ENCODE measurements at regions not wholly inside any gene's neighbourhood (a gene's known extent, or its start where the extent isn't known, plus 50 kb on each side); places are given as distances from the start of the nearest gene placed in this dataset.

DNA sequence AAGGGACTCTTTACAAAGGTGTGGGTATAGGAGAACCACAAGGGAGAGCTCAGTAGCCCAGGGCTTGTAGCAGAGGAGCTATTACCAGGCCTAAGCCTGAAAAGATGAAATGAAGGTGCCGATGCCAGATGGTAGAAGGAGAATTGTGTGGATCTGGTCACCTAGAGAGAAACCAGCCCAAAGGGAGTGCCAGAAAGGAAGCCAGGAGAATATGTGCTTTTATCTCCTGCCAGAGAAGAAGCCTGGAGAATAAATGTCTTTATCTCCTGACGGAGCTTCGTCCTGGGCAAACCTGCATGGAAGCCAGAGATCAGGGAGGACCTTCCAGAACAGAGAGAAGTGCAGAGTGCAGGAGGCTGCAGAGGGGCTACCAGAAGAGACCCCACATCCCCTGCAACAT lies 142.6 kb downstream of the MED10 start:
- no peak overlapping the region for H3K4me3 Mint-ChIP-seq (ENCODE audit: unreplicated experiment)
- no peak for DNase-seq (ENCODE audit: low spot score)
- no peaks in the 10 kb centered on the region for H3K27me3 Mint-ChIP-seq (ENCODE audit: low read depth)
- H3K27ac Mint-ChIP-seq (ENCODE audit: unreplicated experiment), result no peak overlapping the region
- no peaks in the 10 kb centered on the region for H3K4me1 Mint-ChIP-seq (ENCODE audit: low read depth)
- H3K9me3 Mint-ChIP-seq (ENCODE audit: low read depth), result peaks cover 8% of the 10 kb centered on the region
- TF ChIP-seq, protein P1, sequence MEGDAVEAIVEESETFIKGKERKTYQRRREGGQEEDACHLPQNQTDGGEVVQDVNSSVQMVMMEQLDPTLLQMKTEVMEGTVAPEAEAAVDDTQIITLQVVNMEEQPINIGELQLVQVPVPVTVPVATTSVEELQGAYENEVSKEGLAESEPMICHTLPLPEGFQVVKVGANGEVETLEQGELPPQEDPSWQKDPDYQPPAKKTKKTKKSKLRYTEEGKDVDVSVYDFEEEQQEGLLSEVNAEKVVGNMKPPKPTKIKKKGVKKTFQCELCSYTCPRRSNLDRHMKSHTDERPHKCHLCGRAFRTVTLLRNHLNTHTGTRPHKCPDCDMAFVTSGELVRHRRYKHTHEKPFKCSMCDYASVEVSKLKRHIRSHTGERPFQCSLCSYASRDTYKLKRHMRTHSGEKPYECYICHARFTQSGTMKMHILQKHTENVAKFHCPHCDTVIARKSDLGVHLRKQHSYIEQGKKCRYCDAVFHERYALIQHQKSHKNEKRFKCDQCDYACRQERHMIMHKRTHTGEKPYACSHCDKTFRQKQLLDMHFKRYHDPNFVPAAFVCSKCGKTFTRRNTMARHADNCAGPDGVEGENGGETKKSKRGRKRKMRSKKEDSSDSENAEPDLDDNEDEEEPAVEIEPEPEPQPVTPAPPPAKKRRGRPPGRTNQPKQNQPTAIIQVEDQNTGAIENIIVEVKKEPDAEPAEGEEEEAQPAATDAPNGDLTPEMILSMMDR (IDR thresholded peaks at IDR 0.05), result no peak
- H3K36me3 Mint-ChIP-seq (ENCODE audit: low read depth), result no peaks in the 10 kb centered on the region

DNA sequence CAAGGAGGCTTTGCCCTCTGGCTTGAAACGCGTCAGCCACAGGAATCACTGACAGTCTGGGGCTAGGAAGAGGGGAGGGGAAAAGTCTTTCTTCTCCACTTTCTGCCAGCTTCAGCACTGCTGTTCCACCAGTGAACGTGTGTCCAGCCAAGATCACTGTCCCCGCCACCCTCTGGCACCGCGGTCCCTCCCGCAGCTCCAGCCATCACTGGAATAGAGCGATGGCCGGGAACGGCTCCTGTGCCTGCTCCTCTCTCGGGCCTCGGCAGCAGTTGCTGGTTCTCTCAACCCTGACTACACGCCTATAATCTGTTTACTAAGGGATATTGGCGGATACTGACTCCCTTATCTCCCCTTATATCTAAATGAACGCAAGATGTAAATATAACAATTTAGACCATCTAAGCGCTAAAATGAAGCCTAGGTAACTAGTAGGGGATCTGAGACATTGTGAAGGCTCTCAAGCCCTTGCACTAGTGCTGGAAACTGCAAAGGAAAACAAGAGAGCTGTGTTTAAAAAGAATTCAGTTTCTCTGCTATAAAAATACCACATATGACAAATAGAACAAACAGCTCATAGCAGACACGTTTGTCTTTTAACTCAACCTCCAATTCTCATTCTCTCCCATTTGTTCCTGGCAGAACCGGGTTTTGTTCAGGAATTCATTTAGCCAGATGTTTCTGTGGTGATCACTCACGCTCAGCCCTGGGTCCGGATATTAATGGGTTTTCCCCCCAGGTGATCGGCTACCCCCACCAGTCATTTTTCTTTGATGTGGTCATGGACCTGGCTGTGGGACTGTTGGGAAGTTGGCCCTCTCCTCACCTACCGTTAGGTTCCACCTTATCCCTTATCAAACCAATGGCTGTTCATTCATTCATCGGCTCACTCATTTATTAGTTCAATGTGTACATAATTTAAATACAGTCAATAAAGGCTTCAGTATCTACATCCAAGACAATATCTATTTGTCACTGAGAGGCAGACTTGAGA lies 149.8 kb downstream of the MED10 start:
- H3K27ac Mint-ChIP-seq (ENCODE audit: unreplicated experiment), result no peak overlapping the region
- H3K27me3 Mint-ChIP-seq (ENCODE audit: low read depth), result no peaks in the 10 kb centered on the region
- TF ChIP-seq, protein P1 (IDR thresholded peaks at IDR 0.05), result no peak
- no peaks in the 10 kb centered on the region for H3K4me1 Mint-ChIP-seq (ENCODE audit: low read depth)
- H3K9me3 Mint-ChIP-seq (ENCODE audit: low read depth), result peaks cover 2% of the 10 kb centered on the region
- no peak overlapping the region for H3K4me3 Mint-ChIP-seq (ENCODE audit: unreplicated experiment)
- no peak for DNase-seq (ENCODE audit: low spot score)
- H3K36me3 Mint-ChIP-seq (ENCODE audit: low read depth), result no peaks in the 10 kb centered on the region

DNA sequence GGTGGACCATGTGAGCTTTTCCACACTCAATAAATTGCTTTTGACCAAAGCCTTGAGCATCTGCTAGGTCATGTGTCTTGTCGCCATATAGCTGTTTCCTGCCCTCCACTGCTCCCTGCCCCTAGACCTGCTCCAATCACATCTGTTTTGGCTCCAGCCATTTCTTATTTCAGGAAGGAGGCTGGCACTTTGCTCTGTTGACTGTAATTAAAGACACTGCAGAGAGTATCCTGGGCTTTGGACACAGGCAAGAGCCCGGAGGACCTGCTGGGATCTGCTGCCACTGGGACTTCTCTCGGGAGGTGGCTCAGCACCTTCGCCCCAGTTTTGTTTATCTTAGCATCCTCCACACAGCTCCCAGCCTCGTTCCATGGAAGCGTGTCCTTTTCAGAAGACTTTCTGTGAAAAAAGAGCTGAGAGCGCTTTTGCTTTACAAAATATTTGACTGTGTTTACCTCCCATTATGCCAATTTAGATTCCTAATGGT lies 153.2 kb downstream of the MED10 start:
- no peak for DNase-seq (ENCODE audit: low spot score)
- no peaks in the 10 kb centered on the region for H3K27me3 Mint-ChIP-seq (ENCODE audit: low read depth)
- no peaks in the 10 kb centered on the region for H3K36me3 Mint-ChIP-seq (ENCODE audit: low read depth)
- H3K4me1 Mint-ChIP-seq (ENCODE audit: low read depth), result no peaks in the 10 kb centered on the region
- H3K27ac Mint-ChIP-seq (ENCODE audit: unreplicated experiment), result no peak overlapping the region
- no peak overlapping the region for H3K4me3 Mint-ChIP-seq (ENCODE audit: unreplicated experiment)
- TF ChIP-seq, protein P1 (IDR thresholded peaks at IDR 0.05), result no peak
- peaks cover 10% of the 10 kb centered on the region for H3K9me3 Mint-ChIP-seq (ENCODE audit: low read depth)

DNA sequence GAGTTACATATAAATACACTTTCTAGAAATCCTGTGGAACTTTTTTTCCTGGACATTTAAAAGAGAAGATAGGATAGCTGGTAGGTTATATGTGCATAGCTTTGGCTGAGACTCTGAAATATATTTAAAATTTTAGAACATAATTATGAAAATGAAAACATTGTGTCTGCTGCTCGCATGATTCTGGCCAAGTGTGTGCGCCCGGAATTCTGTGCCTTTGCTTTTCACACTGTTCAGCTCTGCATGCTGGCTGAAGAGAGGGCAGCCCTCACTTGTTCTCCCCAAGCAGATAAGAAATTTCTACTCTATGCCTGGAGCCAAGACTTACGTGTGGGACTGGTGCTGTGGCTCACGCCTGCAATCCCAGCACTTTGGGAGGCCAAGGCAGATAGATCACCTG lies 153.9 kb downstream of the MED10 start:
- TF ChIP-seq, protein P1 (IDR thresholded peaks at IDR 0.05), result no peak
- Mint-ChIP-seq H3K4me1 (ENCODE audit: low read depth) (no peaks in the 10 kb centered on the region), H3K27ac (ENCODE audit: unreplicated experiment) (no peak overlapping the region), H3K9me3 (ENCODE audit: low read depth) (peaks cover 10% of the 10 kb centered on the region), H3K27me3 (ENCODE audit: low read depth) (no peaks in the 10 kb centered on the region), H3K4me3 (ENCODE audit: unreplicated experiment) (no peak overlapping the region), H3K36me3 (ENCODE audit: low read depth) (no peaks in the 10 kb centered on the region)
- no peak for DNase-seq (ENCODE audit: low spot score)

DNA sequence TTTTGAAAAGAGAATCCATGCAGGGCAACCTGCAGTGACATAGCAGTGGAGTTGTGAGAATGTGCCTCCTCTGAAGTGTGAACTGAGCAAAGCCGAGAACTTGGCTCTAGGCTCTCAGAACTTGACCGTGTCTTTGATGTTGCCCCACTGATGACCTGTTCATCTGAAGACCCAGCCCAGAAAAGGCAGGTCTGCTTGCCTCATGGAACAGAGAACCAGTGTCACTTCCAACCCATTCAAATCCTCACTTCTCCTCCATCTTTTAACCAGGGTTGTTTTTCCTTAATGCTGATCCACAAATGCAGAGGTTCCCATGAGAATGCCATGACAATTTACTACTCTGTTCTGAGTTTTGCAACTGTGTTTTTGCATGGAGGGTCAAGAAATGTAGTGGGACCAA lies 155.4 kb downstream of the MED10 start:
- H3K9me3 Mint-ChIP-seq (ENCODE audit: low read depth), result peaks cover 10% of the 10 kb centered on the region
- no peak for DNase-seq (ENCODE audit: low spot score)
- no peak overlapping the region for H3K4me3 Mint-ChIP-seq (ENCODE audit: unreplicated experiment)
- no peak overlapping the region for H3K27ac Mint-ChIP-seq (ENCODE audit: unreplicated experiment)
- H3K4me1 Mint-ChIP-seq (ENCODE audit: low read depth), result no peaks in the 10 kb centered on the region
- no peaks in the 10 kb centered on the region for H3K36me3 Mint-ChIP-seq (ENCODE audit: low read depth)
- TF ChIP-seq, protein P1 (IDR thresholded peaks at IDR 0.05), result no peak
- H3K27me3 Mint-ChIP-seq (ENCODE audit: low read depth), result no peaks in the 10 kb centered on the region

Measured in chondrocyte (in vitro differentiated cells).